PC-3 (cell line): ENCODE measurements at regions not wholly inside any gene's neighbourhood (a gene's known extent, or its start where the extent isn't known, plus 50 kb on each side); places are given as distances from the start of the nearest gene placed in this dataset.

Source experiments
- ATAC-seq: fragments of 200-7000 bp; cut with Tn5 transposase; 2 replicates; pipeline ENCODE4 v1.9.1; 2020; ENCODE audit warnings: mild to moderate bottlenecking, moderate library complexity
- BruUV-seq: library from RNA; stranded (reverse); fragments of 400-500 nt; replicated peaks from 2 replicates; lab custom pipeline; 2021; lab: Mats Ljungman, UMichigan
- CTCF ChIA-PET: fragments of 300-600 bp; sonication (Branson Sonifier 250); formaldehyde crosslinking; loops from one replicate; lab custom pipeline; 2022; ENCODE audit warnings: antibody characterized with exemption; lab: Charles Lee
- POLR2A ChIA-PET: fragments of 300-600 bp; sonication (Branson Sonifier 250); formaldehyde crosslinking; loops from one replicate; lab custom pipeline; 2022; ENCODE audit warnings: antibody characterized with exemption; ENCODE audit not compliant: unreplicated experiment; lab: Charles Lee
- DNase-seq: peaks from one replicate; pipeline ENCODE4 v3.0.0-alpha.2; 2015
- H2AFZ ChIP-seq: fragments of 300-600 bp; sonication (generic); 2 replicates; pipeline ENCODE4 v1.6.0; 2016; ENCODE audit warnings: antibody characterized with exemption, low read length
- H3F3A ChIP-seq: fragments of 300-600 bp; sonication (generic); one replicate; pipeline ENCODE4 v1.6.0; 2017; ENCODE audit warnings: antibody characterized with exemption, low read length, control low read depth, mild to moderate bottlenecking; ENCODE audit not compliant: unreplicated experiment
- H3K27ac ChIP-seq: fragments of 300-600 bp; sonication (generic); 2 replicates; pipeline ENCODE4 v1.5.1; 2016; ENCODE audit warnings: mild to moderate bottlenecking, low read length
- H3K27me3 ChIP-seq: fragments of 300-600 bp; sonication (generic); 2 replicates; pipeline ENCODE4 v1.6.1; 2016; ENCODE audit warnings: low read length, mixed read lengths
- H3K36me3 ChIP-seq: fragments of 300-600 bp; sonication (generic); 2 replicates; pipeline ENCODE4 v1.6.1; 2016; ENCODE audit warnings: low read depth, mixed run types, low read length, mixed read lengths
- H3K4me1 ChIP-seq: fragments of 300-600 bp; sonication (generic); 2 replicates; pipeline ENCODE4 v1.5.1; 2016; ENCODE audit warnings: low read length; ENCODE audit not compliant: insufficient read depth
- H3K4me2 ChIP-seq: fragments of 300-600 bp; sonication (generic); 2 replicates; pipeline ENCODE4 v1.6.0; 2016; ENCODE audit warnings: low read length
- H3K4me3 ChIP-seq: fragments of 300-600 bp; sonication (generic); 2 replicates; pipeline ENCODE4 v1.5.1; 2016; ENCODE audit warnings: mild to moderate bottlenecking, low read length, mixed read lengths
- H3K79me2 ChIP-seq: fragments of 300-600 bp; sonication (generic); 2 replicates; pipeline ENCODE4 v1.6.1; 2017; ENCODE audit warnings: low read length, mixed read lengths
- H3K9ac ChIP-seq: fragments of 300-600 bp; sonication (generic); 2 replicates; pipeline ENCODE4 v1.6.0; 2016; ENCODE audit warnings: mild to moderate bottlenecking, low read length
- H3K9me2 ChIP-seq: fragments of 300-600 bp; sonication (generic); replicated peaks from 2 replicates; pipeline ENCODE4 v1.6.1; 2016; ENCODE audit warnings: mixed run types, low read length, mixed read lengths
- H3K9me3 ChIP-seq: fragments of 300-600 bp; sonication (generic); 2 replicates; pipeline ENCODE4 v1.6.1; 2016; ENCODE audit warnings: low read length, mixed read lengths
- H4K20me1 ChIP-seq: fragments of 300-600 bp; sonication (generic); 2 replicates; pipeline ENCODE4 v1.6.1; 2016; ENCODE audit warnings: low read length, mixed read lengths
- EZH2 ChIP-seq: fragments of 300-600 bp; sonication (generic); IDR thresholded peaks from one replicate; pipeline ENCODE4 v1.6.1; 2017; ENCODE audit warnings: antibody characterized with exemption, mild to moderate bottlenecking, low read length; ENCODE audit not compliant: unreplicated experiment
- EZH2phosphoT487 ChIP-seq: fragments of 300-600 bp; sonication (generic); IDR thresholded peaks from 2 replicates; pipeline ENCODE4 v1.6.1; 2018; ENCODE audit warnings: mild to moderate bottlenecking, antibody characterized with exemption, low read length, borderline replicate concordance
- intact Hi-C: fragments of 100-400 bp; cut with micrococcal nuclease; formaldehyde crosslinking; loops from 2 replicates; pipeline ENCODE4 v1.9.0; 2023
- TF ChIP-seq, protein P1 (sequence below): fragments of 300-600 bp; sonication (generic); conservative IDR thresholded peaks from 2 replicates; pipeline ENCODE4 v1.5.1; 2017; ENCODE audit warnings: antibody characterized with exemption, low read depth, mild to moderate bottlenecking, low read length

DNA sequence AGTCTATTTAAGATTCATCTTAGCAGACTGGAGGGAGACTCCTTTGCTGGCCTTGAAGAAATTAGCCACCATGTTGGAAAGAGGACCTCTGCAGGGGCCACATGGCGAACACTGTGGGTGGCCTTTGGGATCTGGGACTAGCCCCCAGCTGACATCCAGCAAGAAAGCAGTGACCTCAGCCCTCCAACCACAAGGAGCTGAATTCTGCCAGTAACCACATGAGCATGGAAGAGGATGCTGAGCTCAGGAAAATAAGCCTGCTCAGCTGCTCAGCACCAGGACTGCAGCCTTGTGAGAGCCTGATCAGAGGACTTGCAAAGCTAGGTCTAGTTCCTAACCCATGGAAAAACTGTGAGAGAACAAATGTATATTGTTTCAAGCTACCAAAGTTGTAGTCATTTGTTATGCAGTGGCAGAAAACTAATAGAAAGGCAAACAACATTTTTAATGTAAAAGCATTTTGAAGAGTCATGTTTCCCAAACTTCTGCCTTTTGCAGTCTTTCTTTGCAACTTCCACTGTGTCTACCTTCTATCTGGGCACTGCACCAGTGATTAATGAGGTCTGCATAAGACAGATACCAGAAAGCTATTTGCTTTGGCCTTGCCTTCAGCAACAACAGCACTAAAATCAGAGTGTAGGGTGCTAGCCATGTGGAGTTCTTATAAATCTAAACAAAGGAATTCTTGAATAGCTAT lies 183.7 kb downstream of the FGFR2 start:
- BruUV-seq, result no TSS peak
- ATAC-seq, result no peak
- no peaks in the 10 kb centered on the region for H3K9me3 ChIP-seq
- H3K79me2 ChIP-seq, result no peaks in the 10 kb centered on the region
- H3K9ac ChIP-seq, result no peak overlapping the region
- H2AFZ ChIP-seq, result no peak overlapping the region
- H3F3A ChIP-seq, result no peaks in the 10 kb centered on the region
- POLR2A ChIA-PET, result no interaction called here
- H3K4me1 ChIP-seq, result no peaks in the 10 kb centered on the region
- DNase-seq, result no peak
- peaks cover 7% of the 10 kb centered on the region for H3K27me3 ChIP-seq
- CTCF ChIA-PET, result no interaction called here
- H3K9me2 ChIP-seq, result no peaks in the 10 kb centered on the region
- H4K20me1 ChIP-seq, result no peaks in the 10 kb centered on the region
- H3K27ac ChIP-seq, result no peak overlapping the region
- no peak overlapping the region for H3K4me2 ChIP-seq
- intact Hi-C loops, result no loop called here
- H3K4me3 ChIP-seq, result no peak overlapping the region
- TF ChIP-seq EZH2 (no peak), EZH2phosphoT487 (no peak)
- TF ChIP-seq, protein P1, sequence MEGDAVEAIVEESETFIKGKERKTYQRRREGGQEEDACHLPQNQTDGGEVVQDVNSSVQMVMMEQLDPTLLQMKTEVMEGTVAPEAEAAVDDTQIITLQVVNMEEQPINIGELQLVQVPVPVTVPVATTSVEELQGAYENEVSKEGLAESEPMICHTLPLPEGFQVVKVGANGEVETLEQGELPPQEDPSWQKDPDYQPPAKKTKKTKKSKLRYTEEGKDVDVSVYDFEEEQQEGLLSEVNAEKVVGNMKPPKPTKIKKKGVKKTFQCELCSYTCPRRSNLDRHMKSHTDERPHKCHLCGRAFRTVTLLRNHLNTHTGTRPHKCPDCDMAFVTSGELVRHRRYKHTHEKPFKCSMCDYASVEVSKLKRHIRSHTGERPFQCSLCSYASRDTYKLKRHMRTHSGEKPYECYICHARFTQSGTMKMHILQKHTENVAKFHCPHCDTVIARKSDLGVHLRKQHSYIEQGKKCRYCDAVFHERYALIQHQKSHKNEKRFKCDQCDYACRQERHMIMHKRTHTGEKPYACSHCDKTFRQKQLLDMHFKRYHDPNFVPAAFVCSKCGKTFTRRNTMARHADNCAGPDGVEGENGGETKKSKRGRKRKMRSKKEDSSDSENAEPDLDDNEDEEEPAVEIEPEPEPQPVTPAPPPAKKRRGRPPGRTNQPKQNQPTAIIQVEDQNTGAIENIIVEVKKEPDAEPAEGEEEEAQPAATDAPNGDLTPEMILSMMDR, result no peak
- no peaks in the 10 kb centered on the region for H3K36me3 ChIP-seq

DNA sequence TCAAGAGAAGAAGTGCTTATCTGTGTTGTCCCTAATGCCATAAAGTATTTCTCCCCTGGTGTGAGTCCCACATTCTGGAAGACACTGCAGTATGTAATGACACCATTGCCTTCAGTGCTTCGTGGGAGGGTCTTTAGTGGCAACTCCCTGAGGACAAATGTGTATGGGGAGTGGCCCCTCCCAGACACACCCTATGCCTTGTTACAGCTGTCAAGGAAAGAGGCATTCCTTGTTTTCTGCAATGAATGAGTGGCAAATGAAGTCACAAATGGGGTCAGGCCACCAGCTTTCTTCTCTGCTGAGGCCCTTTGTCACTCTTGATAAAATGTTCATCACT lies 183.2 kb downstream of the FGFR2 start:
- no peak overlapping the region for H3K4me3 ChIP-seq

DNA sequence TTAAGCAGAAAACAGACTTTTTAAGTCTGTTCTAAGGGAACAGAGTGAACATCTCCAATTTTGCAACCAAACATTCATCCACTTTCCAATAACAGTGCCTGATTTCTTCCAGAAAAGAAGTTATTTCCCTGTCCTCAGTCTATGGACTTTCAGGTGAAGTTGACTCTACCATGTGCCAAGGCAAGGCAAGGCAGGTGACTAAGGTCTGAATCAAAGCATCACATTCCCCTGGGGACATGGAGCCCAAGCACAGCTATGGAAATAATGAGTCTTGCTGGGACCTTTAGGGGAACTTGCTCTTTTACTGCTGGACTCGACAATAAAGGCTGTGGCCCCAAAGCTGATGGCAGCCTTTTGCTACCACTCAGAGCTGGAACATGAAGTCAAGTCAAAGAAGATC lies 182.2 kb downstream of the FGFR2 start:
- no peak for TF ChIP-seq EZH2phosphoT487
- TF ChIP-seq EZH2, result no peak
- TF ChIP-seq, protein P1, result no peak
- no peak for DNase-seq
- Histone ChIP-seq H3K4me3 (no peak overlapping the region), H4K20me1 (no peaks in the 10 kb centered on the region), H3K9me3 (no peaks in the 10 kb centered on the region), H3K79me2 (no peaks in the 10 kb centered on the region), H3K9me2 (no peaks in the 10 kb centered on the region), H3K4me2 (no peak overlapping the region), H3K27me3 (peaks cover 16% of the 10 kb centered on the region), H3K36me3 (no peaks in the 10 kb centered on the region), H3F3A (no peaks in the 10 kb centered on the region), H3K9ac (no peak overlapping the region), H3K27ac (no peak overlapping the region), H3K4me1 (no peaks in the 10 kb centered on the region), H2AFZ (no peak overlapping the region)
- intact Hi-C loops, result no loop called here
- no peak for ATAC-seq
- ChIA-PET CTCF (no interaction called here), POLR2A (no interaction called here)
- BruUV-seq, result no TSS peak

More for the DNA sequence above, 183.2 kb downstream of the FGFR2 start:
- H3F3A ChIP-seq, result no peaks in the 10 kb centered on the region
- intact Hi-C loops, result no loop called here
- no peak overlapping the region for H2AFZ ChIP-seq
- H3K9me2 ChIP-seq, result no peaks in the 10 kb centered on the region
- no peak overlapping the region for H3K27ac ChIP-seq
- ChIA-PET POLR2A (no interaction called here), CTCF (no interaction called here)
- H3K36me3 ChIP-seq, result no peaks in the 10 kb centered on the region
- no peak overlapping the region for H3K4me2 ChIP-seq
- H4K20me1 ChIP-seq, result no peaks in the 10 kb centered on the region
- H3K27me3 ChIP-seq, result peaks cover 13% of the 10 kb centered on the region
- H3K79me2 ChIP-seq, result no peaks in the 10 kb centered on the region
- no TSS peak for BruUV-seq
- DNase-seq (no peak), ATAC-seq (no peak)
- no peaks in the 10 kb centered on the region for H3K4me1 ChIP-seq
- no peaks in the 10 kb centered on the region for H3K9me3 ChIP-seq
- TF ChIP-seq EZH2phosphoT487 (no peak), EZH2 (no peak)
- TF ChIP-seq, protein P1, result no peak
- H3K9ac ChIP-seq, result no peak overlapping the region
